ENCODE measurements at regions not wholly inside any gene's neighbourhood (a gene's known extent, or its start where the extent isn't known, plus 50 kb on each side); places are given as distances from the start of the nearest gene placed in this dataset.

DNA sequence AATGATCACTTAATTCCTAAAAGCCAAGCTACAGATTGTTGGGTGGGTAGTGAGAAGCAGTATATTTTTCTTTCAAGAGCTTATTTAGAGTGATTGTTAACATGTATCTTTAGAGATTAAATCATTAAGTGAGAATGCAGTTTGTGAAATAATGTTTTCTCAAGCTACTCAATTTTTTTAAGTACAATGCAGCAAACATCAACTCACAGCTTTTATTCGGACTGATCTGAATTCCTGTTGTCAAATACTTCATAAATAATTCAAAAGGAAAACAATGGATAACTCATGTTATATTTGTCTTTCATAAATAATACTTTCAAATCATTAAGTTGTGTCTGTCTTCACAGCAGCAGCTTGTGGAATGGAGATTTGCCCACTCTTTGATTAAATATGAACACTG, 271.1 kb upstream of the DEPDC1 start:
- TF ChIP-seq POLR2A (IDR thresholded peaks at IDR 0.05) (no peak), EP300 (IDR thresholded peaks at IDR 0.05) (no peak)
- TF ChIP-seq, protein P1, sequence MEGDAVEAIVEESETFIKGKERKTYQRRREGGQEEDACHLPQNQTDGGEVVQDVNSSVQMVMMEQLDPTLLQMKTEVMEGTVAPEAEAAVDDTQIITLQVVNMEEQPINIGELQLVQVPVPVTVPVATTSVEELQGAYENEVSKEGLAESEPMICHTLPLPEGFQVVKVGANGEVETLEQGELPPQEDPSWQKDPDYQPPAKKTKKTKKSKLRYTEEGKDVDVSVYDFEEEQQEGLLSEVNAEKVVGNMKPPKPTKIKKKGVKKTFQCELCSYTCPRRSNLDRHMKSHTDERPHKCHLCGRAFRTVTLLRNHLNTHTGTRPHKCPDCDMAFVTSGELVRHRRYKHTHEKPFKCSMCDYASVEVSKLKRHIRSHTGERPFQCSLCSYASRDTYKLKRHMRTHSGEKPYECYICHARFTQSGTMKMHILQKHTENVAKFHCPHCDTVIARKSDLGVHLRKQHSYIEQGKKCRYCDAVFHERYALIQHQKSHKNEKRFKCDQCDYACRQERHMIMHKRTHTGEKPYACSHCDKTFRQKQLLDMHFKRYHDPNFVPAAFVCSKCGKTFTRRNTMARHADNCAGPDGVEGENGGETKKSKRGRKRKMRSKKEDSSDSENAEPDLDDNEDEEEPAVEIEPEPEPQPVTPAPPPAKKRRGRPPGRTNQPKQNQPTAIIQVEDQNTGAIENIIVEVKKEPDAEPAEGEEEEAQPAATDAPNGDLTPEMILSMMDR (IDR thresholded peaks at IDR 0.05) = no peak
